Gastroesophageal sphincter (tissue), 3 donors: ENCODE measurements at regions not wholly inside any gene's neighbourhood (a gene's known extent, or its start where the extent isn't known, plus 50 kb on each side); places are given as distances from the start of the nearest gene placed in this dataset.
"Not testable (repeated sequence)": the region's sequence is repeated elsewhere in the genome, so short reads cannot be mapped to it uniquely, and the experiment has no call there.

Experiments used
- CTCF ChIP-seq, 4 experiments: fragments of 200-600 bp in 2 of 4; fragments of 450-650 bp in 2 of 4; sonication (generic) in 1 of 4; IDR thresholded peaks; one replicate each; pipeline ENCODE4 v1.5.1; 2017 to 2019; ENCODE audit warnings: antibody characterized with exemption in 4 of 4, mild to moderate bottlenecking in 2 of 4, moderate library complexity in 2 of 4
- EP300 ChIP-seq: sonication (generic); formaldehyde crosslinking; IDR thresholded peaks from one replicate; pipeline ENCODE4 v1.6.1; 2017; ENCODE audit warnings: antibody characterized with exemption, mild to moderate bottlenecking
- POLR2A ChIP-seq, 2 donors: fragments of 450-650 bp; IDR thresholded peaks; one replicate each; pipeline ENCODE4 v1.6.1; 2017; ENCODE audit warnings: antibody characterized with exemption in 2 of 2, mild to moderate bottlenecking in 2 of 2, moderate library complexity in 1 of 2
- POLR2AphosphoS5 ChIP-seq: sonication (generic); formaldehyde crosslinking; IDR thresholded peaks from one replicate; pipeline ENCODE4 v1.6.1; 2017; ENCODE audit warnings: antibody characterized with exemption

DNA sequence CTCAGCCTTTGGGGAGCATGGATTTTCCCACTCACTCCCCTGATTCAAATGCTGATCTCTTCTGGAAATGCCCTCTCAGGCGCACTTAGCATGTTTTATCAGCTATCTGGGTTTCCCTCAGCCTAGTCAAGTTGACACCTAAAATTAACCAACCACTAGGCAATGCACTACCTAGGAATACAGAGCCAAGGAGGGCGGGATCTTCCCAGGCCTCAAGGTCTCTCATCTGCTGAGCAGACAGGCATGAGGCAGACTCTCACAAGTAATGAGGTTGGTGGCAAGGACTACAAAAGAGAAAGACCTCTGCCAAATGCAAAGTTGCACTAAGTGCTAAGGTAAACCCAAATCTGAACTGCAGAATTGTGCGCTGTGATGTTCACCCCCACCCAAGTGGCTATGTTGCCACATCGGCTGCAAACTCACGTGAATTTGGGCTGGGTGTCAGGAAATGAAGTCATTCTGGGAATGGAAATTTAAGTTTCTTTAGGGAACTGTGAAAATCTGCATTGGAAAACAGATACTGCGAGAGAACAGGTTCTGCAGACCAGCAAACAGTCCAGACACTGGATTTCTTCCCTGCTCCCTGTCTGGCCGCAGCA is 332.9 kb downstream of the CACNA1B start:
- not testable (repeated sequence) for TF ChIP-seq POLR2AphosphoS5; CTCF (IDR thresholded peaks at IDR 0.05); EP300; POLR2A (IDR thresholded peaks at IDR 0.05)
